HG03520 (cell line): ENCODE measurements at regions not wholly inside any gene's neighbourhood (a gene's known extent, or its start where the extent isn't known, plus 50 kb on each side); places are given as distances from the start of the nearest gene placed in this dataset.
"Not testable (repeated sequence)": the region's sequence is repeated elsewhere in the genome, so short reads cannot be mapped to it uniquely, and the experiment has no call there.

Experiments
- ATAC-seq: cut with Tn5 transposase; IDR thresholded peaks from one replicate; pipeline ENCODE4 v1.9.1; 2021; ENCODE audit warnings: mild to moderate bottlenecking, moderate library complexity; ENCODE audit not compliant: unreplicated experiment

DNA sequence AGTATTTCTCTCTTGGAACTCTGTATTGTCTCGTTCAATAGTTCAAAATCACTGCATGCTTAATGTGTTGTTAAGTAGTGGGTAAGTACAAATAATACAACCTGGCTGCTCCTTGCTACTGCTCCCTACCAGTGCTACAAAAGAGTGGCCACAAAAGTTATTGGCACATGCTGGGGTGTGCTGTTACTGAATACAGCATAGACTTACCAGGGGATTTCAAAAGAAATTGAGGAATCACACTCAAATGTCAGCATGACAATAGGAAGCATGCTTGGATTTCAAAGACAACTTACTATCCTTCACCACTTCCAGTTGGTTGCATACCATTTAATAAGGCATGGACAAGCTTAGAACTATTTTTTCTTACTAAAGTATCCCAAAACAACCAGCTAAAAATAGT lies 1041.3 kb upstream of the SPRY2 start:
- ATAC-seq: no peak

GRCh38 chr13:81381560-81381959 lies 1040.6 kb upstream of the SPRY2 start:
- no peak for ATAC-seq

GRCh38 chr13:81379183-81379582 lies 1038.3 kb upstream of the SPRY2 start:
- no peak for ATAC-seq

DNA sequence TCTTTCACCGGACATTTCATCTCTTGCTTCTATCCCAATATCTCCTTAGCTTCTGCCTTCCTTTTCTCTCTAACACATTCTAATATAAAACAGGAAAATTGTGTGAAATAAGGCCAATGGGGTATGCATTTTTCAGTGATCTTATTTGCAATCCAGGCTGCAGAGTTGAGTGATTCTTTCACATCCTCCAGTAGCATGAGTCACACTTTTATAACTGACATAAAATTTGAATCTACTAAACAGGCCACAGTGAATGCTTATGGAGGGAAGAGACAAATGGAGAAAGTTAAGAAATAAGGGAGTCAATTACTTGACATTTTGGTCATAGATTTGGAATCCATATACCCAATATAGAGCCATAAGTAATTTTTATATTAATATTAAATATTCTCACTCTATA lies 1037.0 kb upstream of the SPRY2 start:
- no peak for ATAC-seq

GRCh38 chr13:81375709-81376108 lies 1034.8 kb upstream of the SPRY2 start:
- ATAC-seq: no peak

DNA sequence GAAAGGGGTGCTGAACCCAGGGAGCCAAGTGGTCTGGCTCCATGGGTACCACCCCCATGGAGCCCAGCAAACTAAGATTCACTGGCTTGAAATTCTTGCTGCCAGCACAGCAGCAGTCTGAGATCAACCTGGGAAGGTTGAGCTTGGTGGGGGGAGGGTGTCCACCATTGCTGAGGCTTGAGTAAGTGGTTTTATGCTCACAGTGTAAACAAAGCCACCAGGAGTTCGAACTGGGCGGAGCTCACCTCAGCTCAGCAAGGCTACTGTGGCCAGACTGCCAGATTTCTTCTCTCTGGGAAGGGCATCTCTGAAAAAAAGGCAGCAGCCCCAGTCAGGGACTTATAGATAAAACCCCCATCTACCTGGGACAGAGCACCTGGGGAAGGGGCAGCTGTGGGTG lies 1021.8 kb upstream of the SPRY2 start:
- not testable (repeated sequence) for ATAC-seq

DNA sequence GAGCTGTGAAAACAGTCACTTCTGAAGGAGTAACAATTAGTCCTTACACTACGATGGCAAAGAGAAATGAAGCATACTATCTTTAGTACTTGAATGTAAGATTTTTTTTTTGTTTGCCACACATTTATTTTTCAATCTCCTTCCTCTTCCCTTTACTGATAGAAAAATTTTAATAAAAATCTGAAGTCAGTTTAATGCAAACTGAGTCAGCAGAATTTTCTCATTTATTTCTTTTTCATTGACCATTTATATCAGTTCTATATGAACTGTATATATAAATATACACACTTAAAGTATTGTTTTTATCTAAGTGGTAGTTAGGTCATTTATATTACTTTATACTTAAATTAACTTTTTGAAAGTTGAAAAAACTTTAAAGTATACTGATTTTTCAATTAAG lies 1009.1 kb upstream of the SPRY2 start:
- no peak for ATAC-seq

DNA sequence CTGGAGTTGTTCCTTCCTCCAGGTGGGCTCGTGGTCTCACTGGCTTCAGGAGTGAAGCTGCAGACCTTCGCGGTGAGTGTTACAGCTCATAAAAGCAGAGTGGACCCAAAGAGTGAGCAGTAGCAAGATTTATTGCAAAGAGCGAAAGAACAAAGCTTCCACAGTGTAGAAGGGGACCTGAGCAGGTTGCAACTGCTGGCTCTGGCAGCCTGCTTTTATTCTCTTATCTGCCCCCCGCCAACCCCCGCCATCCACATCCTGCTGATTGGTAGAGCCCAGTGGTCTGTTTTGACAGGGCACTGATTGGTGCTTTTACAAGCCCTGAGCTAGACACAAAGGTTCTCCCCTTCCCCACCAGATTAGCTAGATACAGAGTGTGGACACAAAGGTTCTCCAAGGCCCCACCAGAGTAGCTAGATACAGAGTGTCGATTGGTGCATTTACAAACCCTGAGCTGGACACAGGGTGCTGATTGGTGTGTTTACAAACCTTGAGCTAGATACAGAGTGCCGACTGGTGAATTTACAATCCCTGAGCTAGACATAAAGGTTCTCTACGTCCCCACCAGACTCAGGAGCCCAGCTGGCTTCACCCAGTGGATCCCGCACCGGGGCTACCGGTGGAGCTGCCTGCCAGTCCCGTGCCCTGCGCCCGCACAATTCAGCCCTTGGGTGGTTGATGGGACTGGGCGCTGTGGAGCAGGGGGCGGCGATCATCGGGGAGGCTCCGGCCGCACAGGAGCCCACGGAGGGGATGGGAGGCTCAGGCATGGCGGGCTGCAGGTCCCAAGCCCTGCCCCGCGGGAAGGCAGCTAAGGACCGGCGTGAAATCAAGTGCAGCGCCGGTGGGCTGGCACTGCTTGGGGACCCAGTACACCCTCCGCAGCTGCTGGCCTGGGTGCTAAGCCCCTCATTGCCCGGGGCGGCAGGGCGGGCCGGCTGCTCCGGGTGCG lies 999.5 kb upstream of the SPRY2 start:
- not testable (repeated sequence) for ATAC-seq

DNA sequence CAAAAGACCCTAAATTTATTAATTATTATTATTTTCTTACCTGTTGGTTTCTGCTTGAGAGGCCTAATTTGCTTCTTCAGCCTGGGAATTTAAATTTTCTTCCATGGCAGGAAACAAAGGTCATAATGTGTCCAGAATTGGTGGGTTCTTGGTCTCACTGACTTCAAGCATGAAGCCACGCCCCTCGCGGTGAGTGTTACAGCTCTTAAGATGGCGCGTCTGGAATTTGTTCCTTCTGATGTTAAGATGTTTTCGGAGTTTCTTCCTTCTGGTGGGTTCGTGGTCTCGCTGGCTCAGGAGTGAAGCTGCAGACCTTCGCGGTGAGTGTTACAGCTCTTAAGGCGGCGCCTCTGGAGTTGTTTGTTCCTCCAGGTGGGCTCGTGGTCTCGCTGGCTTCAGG lies 998.7 kb upstream of the SPRY2 start:
- ATAC-seq: not testable (repeated sequence)

- no peak for ATAC-seq
Observed at GRCh38 chr13:81334481-81334880, 993.6 kb upstream of the SPRY2 start.

GRCh38 chr13:81326913-81327312 lies 986.0 kb upstream of the SPRY2 start:
- no peak for ATAC-seq

DNA sequence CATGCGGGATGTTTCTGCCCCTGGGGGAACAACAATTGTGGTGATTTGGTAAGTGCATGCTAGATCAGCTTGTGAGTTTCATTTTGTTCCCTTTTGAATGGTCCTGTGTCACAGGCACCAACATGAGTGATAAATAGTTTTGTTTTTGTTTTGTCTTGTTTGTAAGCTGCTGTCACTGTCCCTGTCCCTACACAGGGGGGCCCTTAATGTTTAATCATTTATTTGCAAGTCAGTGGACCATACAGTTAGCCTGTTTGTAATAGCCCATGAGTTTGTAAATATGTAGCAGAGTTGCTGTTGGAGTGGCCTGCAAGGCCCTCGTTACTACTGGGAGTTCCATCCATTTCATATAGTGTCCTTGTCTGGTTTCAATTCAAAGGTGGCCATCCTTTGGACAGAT lies 979.6 kb upstream of the SPRY2 start:
- ATAC-seq: no peak

- ATAC-seq: no peak
Observed at GRCh38 chr13:81319351-81319750, 978.4 kb upstream of the SPRY2 start.

- no peak for ATAC-seq
Observed at GRCh38 chr13:81318231-81319019, 977.5 kb upstream of the SPRY2 start.

DNA sequence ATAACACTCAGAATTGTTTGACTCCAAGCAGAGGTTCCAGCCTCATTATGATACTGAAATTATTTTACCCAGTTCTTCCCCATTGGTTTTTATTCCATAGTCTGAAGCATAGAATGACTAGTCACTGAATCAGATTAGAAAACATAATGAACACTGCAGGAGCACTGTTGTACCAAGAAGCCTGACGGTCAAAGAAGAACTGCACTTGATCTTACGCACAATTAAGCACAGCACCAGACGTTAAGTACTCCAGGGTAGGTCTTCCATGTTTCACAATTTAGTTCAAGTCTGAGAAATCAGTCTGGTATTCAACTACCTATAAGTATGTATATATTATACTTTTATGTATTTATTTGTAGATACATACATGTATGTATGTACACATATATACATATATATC lies 973.5 kb upstream of the SPRY2 start:
- ATAC-seq: no peak

- ATAC-seq: no peak
Observed at GRCh38 chr13:81305928-81306327, 965.0 kb upstream of the SPRY2 start.

DNA sequence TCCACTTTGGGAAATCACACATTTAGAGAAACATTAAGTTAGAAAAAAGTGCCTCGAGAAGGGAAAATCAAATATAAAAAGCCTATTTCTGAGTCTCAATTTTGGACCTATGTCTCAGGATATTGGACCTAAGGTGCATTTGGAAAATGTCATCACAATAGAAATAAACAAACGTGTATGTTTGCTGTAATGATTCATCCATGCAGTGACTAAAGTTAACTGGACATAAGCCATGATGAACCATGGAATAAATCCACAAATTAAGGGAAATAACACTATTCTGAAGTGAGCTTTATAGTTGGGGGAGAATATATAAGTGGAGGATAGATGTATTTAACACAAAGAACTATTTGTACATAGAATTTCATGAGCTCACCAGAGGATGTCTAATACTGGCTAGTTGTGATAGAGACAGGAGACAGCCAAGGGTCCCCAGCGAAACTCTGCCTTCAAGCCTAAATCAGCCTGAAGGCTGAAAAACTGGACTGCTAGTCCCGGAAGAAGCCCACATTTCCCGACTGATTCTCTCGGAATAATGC lies 963.3 kb upstream of the SPRY2 start:
- no peak for ATAC-seq

DNA sequence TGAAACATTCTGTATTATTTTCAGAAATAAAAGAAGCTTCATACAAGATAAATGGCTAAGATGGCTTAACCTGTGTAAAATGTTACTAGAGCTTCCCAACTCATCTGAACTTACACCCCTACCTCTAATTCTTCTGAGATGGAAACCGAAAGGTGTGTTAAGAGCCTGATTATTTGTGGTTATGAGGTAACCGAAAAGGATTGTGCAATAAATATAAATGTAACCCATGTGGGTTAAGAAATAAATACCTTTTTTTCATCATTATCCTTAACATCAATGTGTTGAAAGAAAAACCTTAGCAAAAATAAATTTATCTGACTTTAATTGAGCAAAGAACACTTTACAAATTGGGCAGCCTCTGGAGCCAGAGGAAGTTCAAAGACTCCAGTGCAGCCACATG lies 961.8 kb upstream of the SPRY2 start:
- ATAC-seq: no peak

DNA sequence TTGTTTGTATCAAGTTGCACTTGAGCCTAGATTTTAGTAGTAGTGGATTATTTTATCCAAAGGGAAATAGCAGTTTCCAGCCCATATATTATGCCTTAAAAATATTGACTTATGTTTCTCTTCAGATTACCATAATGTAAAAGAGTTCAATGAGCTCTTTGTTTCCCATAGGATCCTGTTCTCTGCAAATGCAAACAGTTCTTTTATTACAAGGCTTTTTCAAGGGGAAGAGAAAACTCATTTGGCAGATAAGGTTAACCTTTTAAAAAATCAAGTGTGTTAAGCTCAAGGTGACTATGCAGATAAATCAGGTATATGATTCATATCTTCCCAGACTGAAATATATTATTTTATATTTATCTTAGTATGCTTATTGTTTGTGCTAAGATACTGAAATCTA lies 961.2 kb upstream of the SPRY2 start:
- no peak for ATAC-seq

DNA sequence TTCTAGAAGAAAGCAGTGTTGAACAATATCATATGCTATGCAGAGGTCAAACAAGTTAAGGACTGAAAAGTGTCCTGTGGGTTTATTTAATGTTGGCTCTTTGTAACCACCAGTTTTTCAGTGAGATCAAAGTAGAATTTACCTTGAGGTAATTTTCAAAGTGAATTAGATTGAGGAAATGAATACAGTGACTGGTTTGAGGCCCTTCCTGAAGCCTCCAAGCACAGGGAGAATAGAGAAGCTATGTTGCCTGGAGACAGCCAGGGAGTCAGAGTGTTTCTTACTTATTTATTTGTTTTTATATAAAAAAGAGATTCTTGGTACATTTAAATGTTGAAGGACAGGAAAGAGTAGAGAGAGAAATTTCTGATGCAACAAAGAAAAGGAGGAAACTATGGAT lies 954.3 kb upstream of the SPRY2 start:
- no peak for ATAC-seq

GRCh38 chr13:81293594-81294164 lies 952.8 kb upstream of the SPRY2 start:
- no peak for ATAC-seq
